Inflammatory macrophage (primary cell): ENCODE measurements at regions not wholly inside any gene's neighbourhood (a gene's known extent, or its start where the extent isn't known, plus 50 kb on each side); places are given as distances from the start of the nearest gene placed in this dataset.

Experiments
- DNase-seq, 2 donors: peaks; one replicate each; pipeline ENCODE4 v3.0.0-alpha.2; 2020 to 2022

- no peak for DNase-seq
Observed at GRCh38 chr4:127203562-127204200, 429.1 kb upstream of the INTU start.

- no peak for DNase-seq
Observed at GRCh38 chr4:127204322-127204721, 428.4 kb upstream of the INTU start.

- no peak for DNase-seq
Observed at GRCh38 chr4:127209580-127210095, 423.1 kb upstream of the INTU start.

- DNase-seq: no peak
Observed at GRCh38 chr4:127210893-127211649, 421.7 kb upstream of the INTU start.

- no peak for DNase-seq
Observed at GRCh38 chr4:127211650-127212560, 420.9 kb upstream of the INTU start.

- DNase-seq: no peak
Observed at GRCh38 chr4:127212701-127213100, 420.1 kb upstream of the INTU start.

GRCh38 chr4:127214016-127214415 lies 418.7 kb upstream of the INTU start:
- DNase-seq: no peak

- no peak for DNase-seq
Observed at GRCh38 chr4:127214931-127215330, 417.8 kb upstream of the INTU start.

GRCh38 chr4:127217586-127218229 lies 415.0 kb upstream of the INTU start:
- no peak for DNase-seq

- DNase-seq: no peak
Observed at GRCh38 chr4:127219232-127219631, 413.5 kb upstream of the INTU start.

- DNase-seq: no peak
Observed at GRCh38 chr4:127224556-127224955, 408.2 kb upstream of the INTU start.

- no peak for DNase-seq
Observed at GRCh38 chr4:127229855-127230608, 402.7 kb upstream of the INTU start.

- DNase-seq: no peak
Observed at GRCh38 chr4:127236889-127237288, 395.9 kb upstream of the INTU start.

GRCh38 chr4:127237581-127237980 lies 395.2 kb upstream of the INTU start:
- no peak for DNase-seq

GRCh38 chr4:127238956-127239475 lies 393.7 kb upstream of the INTU start:
- DNase-seq: no peak

- DNase-seq: no peak
Observed at GRCh38 chr4:127239902-127240763, 392.6 kb upstream of the INTU start.

GRCh38 chr4:127240764-127241105 lies 392.0 kb upstream of the INTU start:
- DNase-seq: no peak

- DNase-seq: no peak
Observed at GRCh38 chr4:127244515-127244914, 388.2 kb upstream of the INTU start.

GRCh38 chr4:127246963-127247952 lies 385.5 kb upstream of the INTU start:
- DNase-seq: no peak
